Occipital lobe (tissue), 1 donor: ENCODE measurements at regions not wholly inside any gene's neighbourhood (a gene's known extent, or its start where the extent isn't known, plus 50 kb on each side); places are given as distances from the start of the nearest gene placed in this dataset.
"Not testable (repeated sequence)": the region's sequence is repeated elsewhere in the genome, so short reads cannot be mapped to it uniquely, and the experiment has no call there.

Experiments
- DNase-seq: peaks from one replicate; lab custom pipeline; 2025; lab: John Stamatoyannopoulos, UW

DNA sequence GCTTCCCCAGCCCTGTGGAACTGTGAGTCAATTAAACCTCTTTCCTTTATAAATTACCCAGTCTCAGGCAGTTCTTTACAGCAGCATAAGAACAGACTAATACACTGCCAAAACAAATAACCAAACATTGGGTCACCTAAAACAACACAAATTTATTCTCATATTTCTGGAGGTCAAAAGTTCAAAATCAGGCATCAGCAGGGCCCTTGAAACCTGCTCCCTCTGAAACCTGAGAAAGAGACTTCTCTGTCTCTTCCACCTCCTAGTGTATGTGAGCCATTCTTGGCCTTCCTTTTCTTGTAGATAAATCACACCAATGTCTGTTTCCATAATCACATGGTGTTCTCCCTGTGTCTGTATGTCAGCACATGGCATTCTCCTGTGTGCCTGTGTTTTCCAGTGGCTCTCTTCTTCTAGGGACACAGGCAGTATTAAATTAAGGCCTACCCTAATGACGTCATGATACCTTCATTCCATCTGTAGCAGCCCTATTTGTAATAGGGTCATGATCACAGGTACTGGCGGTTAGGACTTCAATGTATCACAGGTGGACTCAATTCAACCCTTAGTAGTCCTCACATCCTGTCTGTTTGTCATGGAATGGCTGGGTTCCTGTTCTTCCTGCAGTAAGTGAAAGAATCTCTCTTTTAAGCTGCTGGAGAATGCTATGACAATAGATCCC, 147.3 kb upstream of the CLNK start:
- DNase-seq, result no peak

DNA sequence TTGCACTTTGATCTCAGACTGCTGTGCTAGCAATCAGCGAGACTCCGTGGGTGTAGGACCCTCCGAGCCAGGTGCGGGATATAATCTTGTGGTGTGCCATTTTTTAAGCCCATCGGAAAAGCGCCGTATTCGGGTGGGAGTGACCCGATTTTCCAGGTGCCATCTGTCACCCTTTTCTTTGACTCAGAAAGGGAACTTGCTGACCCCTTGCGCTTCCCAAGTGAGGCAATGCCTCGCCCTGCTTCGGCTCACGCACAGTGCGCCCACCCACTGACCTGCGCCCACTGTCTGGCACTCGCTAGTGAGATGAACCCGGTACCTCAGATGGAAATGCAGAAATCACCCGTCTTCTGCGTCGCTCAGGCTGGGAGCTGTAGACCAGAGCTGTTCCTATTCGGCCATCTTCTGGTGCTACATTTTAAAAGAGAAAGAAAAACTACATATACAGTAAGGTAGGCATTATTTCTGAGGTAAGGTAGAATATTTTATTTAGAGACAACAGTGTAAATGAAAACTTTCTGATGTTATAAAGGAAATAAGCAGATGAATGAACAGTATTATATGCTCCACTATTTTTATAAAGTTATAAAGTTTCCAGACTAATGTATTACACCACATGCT, 144.5 kb upstream of the CLNK start:
- not testable (repeated sequence) for DNase-seq

DNA sequence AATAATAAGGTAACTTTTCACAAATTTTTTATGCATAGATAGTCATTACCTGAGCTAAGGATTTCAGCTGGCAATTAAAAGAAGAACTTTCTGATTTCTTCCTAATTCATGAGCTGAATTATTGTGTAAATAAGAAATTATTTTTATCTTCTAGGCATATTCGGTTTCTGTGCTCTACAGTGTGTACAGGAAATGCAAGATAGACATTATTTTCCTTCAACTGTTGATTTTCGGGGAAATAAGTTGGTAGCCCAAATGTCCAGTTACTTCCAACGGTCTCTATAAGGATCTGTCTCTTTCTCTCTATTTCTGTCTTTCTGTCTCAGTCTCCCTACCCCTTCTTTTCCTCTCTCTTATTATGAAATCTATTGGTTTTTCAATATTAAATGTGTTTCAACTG, 137.3 kb upstream of the CLNK start:
- no peak for DNase-seq

DNA sequence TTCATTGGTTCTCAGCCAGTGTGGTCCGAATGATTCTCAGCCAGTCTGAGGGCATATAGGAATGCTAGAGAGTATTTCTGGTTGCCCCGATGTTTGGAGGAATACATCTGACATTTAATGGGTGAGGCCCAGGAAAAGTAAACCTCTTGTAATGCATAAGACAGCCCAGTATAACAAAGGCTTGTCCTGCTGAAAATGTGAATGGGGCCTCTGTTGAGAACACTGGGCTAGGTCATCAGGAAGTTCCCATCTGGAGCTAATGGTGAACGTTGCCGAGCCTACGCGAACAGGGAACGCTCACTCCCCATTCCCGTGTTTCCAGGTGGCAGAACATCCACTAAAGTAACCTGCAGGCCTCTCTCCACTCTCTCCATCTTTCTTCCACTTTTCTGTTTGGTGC, 132.0 kb upstream of the CLNK start:
- no peak for DNase-seq

DNA sequence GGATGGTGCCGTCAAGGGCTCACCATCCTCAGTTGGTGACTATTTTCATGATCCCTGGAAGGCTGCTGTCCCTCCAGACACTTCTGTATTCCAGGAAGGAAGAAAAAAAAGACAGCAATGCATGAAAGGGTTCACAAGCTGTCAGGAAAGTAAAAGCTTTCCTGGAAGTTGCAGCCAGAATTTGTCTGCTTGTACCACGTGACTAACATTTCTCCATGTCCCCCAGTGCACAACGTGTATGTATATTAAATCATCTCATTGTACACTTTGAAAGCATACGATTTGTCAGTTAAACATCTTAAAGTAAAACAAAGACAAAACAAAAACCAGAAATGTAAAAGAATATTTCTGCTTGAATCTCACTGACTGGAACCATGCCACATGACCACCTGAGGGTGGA, 127.4 kb upstream of the CLNK start:
- no peak for DNase-seq

DNA sequence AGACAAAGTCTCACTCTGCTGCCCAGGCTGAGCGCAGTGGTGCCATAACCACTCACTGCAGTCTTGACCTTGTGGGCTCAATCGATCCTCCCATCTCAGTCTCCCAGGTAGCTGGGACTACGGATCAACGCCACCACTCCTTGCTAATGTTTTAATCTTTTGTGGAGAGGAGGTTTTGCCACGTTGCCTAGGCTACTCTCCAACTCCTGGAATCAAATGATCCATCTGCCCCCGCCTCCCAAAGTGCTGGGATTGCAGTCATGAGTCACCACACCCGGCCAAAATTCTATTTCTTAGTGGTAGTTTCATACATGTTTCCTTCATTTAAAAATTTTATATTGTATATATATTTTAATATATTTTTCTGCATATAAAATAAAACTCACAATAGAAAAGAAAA, 125.8 kb upstream of the CLNK start:
- no peak for DNase-seq

DNA sequence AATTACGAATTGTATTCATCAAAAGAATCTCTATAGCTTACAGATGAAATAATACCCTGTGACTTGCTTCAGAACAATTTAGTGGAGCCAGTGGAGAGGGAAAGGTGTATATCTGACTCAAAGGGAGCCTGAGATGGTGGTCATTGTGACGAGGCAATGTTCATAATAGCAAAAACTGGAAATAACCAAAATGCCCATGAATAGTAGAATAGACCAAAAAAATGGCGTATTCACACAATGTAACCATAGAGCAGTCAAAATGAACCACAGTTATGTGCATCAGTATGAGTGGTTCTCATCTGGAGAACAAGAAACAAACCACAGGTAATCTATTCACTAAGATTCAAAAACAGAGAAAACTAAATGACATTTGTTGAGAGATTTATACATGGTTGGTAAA, 125.3 kb upstream of the CLNK start:
- no peak for DNase-seq

DNA sequence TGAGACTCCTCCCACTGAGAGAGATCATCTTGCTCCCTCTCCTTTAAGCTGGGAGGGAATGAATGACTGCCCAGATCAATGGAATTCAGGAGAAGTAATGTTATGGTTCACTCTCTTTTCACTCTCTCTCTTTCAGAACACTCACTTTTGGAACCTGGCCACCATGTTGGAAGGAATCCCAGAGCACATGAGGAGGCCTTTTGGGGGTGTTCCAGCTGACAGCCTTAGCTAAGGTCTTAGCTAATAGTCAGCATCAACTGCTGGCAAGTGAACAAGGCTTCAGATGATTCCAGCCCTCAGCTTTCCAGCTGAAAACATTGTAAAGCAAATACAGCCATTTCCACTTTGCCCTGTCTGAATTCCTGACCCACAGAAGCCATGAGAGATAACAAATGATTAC, 124.0 kb upstream of the CLNK start:
- DNase-seq, result peak; percentile 22

DNA sequence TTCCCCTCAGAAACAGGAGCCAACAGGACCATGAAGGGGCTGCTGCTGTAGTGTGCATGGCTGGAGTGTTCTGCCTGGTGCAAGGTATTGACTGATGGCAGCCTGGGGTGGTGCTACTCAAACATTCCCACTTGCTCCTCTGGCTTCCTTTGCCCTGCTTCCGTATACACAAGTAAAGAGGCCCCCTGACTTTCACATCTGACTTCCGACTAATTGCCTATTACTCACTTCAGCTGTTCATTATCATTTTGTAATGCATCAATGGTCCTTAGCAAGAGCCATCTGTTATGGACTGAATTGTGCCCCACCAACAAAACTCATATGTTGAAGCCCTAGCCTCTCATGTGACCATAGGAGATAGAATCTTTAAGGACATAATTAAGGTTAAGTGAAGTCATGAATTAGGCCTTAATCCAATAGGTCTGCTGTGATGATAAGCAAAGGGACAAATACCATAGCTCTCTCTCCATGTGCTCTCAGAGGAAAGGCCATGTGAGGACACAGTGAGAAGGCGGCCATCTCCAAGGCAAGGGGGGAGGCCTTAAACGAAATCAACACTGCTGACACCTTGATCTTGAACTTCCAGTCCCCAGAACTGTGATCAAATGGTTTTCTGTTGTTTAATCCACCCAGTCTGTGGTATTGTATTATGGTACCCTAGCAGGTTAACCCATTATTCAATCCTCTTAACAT, 122.5 kb upstream of the CLNK start:
- no peak for DNase-seq

DNA sequence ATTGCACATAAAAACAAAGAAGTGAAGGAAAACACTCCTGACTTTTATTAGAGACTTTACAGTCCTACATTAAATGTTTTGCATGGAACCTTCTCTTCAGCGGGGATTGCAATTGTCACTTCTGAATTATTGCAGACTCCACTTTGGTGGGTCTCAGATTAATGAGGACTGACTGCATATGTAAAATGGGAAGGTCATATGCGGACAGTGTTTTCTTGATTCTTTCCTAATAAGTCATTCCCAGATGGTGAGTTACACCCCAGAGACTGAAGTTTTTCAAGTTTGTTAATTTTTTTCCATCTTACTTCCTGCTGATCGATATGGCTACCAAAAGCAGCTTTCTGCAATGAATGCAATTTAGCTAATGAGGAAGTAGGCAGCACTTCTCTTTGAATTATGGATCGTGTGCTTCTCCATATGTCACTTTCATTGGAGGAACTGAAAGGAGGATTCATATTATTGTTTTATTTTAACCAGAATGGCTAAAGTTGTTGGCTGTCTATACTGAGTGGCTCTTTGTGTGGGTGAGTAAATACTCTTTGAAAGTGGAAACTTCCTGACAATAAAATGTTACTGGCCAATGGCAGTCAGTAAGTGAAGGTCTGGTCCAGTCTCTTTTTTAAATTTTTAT, 119.3 kb upstream of the CLNK start:
- DNase-seq, result no peak

DNA sequence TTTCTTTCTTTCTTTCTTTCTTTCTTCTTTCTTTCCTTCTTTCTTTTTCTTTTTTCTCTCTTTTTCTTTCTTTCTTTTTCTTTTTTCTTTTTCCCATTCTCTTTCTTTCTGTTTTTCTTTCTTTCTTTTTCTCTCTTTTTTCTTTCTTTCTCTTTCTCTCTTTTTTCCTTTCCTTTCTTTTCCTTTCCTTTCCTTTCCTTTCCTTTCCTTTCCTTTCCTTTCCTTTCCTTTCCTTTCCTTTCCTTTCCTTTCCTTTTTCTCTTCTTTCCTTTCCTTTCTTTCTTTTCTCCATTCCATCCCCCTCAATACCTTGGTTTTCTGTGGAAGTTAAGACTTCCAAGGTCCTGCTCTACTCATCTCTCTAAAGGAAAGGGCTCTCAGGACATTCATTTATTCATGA, 102.8 kb upstream of the CLNK start:
- DNase-seq, result no peak

DNA sequence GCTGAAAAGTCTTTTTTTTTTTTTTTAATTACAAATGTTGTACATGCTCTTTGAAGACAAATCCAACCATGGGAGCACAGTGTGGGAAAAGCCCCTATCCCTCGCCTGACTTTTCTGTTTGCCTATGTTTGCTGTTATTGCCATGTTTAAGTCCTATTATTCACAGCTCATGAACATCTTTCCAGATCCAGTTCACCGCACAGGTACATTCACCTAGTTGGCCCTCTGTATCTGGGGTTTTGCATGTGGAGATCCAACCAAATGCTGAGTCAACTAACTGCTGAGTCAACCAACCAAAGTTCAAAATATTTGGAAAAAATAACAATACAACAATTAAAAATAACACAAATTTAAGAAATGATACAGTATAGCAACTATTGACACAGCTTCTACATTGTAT, 100.1 kb upstream of the CLNK start:
- DNase-seq, result no peak

DNA sequence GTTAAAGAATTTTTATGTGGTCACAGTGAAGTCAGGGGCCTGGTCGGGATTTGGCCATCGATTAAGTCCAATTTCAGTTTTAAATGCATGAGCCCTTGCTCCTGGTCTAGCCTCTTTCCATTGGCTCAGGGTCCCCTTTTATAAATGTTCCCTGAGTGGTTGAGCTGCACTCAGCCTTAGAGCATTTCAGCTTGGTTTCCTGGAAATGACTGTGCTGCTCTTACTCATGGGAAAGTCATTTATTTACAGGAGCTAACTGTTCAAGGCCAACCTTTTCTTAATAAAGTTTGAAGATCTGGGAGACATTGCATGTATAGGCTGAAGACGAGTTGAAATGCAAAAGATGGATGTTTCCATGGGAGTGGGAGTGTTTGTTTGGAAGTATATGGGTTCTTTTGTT, 98.8 kb upstream of the CLNK start:
- DNase-seq, result no peak

DNA sequence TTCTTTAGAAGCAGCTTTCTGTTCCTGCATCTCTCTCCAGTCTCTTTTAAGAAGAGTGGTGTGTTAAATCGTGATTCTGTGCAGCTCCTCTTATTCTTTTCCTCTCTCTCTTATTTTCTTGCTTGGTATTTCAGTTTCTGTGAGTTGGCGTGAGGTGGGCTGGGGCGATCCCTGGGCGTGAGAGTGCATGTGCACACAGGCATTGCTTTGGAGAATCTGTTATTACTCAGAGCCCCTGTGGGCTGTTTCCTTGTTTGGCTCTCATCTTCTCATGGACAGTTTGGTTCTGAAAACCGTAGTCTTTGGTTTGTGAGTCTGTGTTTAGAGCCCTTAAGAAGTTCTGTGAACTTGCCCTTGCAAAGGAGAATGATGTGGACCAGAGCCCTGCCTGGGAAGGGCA, 97.2 kb upstream of the CLNK start:
- no peak for DNase-seq

DNA sequence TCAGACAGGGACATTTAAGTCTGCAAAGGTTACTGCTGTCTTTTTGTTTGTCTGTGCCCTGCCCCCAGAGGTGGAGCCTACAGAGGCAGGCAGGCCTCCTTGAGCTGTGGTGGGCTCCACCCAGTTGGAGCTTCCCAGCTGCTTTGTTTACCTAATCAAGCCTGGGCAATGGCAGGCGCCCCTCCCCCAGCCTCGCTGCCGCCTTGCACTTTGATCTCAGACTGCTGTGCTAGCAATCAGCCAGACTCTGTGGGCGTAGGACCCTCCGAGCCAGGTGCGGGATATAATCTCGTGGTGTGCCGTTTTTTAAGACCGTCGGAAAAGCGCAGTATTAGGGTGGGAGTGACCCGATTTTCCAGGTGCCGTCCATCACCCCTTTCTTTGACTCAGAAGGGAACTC, 96.2 kb upstream of the CLNK start:
- not testable (repeated sequence) for DNase-seq

DNA sequence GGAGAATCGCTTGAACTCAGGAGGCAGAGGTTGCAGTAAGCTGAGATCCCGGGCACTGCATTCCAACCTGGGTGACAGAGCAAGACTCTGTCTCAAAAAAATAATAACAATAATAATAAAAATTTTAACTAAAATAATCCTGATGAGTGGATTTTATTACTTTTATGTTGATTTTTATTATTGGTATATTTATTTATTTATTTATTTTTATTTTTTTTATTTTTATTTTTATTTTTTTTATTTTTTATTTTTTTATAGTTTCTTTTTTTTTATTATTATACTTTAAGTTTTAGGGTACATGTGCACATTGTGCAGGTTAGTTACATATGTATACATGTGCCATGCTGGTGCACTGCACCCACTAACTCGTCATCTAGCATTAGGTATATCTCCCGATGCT, 90.6 kb upstream of the CLNK start:
- DNase-seq, result not testable (repeated sequence)

DNA sequence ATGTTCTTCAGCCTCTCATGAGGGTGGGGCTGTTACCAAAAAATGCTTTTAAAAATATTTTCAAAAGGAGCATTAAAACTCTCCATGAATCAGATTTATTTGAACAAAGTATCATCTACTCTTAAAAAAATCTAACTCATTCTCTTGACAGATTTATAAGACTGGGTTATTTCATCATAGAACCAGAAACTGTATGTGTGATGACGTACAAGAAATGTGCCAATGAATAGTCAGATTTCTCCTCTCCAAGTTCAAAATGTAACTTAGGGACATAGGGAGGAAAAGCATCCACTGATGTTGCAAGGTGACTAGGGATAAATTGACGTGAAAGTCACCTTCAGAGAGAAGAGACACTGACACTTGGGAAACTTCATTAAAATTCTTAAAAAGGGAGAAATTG, 89.1 kb upstream of the CLNK start:
- no peak for DNase-seq

DNA sequence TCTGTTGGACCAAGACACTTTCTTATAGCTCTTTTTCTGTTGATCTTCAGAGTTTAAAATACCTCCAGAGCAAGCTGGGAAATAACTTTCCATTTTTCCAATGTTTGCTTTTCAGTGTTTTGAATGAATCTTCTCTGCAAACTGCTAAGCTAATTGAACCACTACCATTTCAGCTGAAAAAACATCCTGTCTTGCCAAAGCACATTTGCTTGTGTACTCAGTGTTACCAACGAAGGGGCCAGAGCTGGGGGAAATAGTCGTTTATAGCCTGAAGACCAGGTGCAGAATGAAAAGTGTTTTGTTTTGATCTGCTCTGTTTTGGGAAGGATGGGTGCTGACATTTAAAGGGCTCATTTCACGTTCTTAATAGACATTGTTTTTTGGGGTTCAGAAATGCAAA, 88.4 kb upstream of the CLNK start:
- no peak for DNase-seq

DNA sequence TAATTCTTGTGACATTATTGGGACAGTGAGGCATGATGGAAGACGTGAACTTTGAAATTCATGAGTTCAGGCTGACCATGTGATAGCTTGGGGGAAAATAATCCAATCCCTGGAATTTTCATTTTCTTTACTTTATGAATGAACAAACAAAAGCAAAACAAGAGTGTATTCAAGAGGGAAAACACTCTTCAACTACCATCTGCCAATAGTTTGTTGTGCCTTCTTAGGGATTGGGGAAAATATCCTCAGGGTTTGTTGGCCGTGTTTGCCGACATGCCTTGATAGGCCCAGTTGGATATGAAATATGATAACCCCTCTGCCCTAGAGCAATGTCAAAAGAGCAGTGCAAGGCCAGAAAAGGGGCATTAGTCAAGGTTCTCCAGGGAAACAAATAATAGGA, 80.8 kb upstream of the CLNK start:
- DNase-seq, result no peak

DNA sequence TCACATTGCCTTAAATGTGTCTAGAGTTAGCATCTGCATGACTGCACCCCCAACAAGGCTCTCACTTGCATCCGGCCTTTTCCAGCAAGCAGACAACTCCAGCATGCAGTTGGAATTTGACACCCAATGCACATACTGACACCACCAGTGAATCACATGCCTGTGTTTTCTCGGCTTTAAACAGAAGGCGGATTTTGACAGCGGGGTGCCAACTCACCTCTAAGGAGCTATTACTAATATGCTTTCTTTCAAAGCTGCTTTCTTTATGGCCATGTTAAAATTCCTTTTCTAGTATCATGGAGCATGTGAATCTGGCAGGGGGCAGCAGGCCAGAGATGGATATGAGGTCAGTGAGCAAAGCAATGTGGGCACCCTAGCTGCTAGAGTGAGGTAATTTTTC, 78.0 kb upstream of the CLNK start:
- no peak for DNase-seq

DNA sequence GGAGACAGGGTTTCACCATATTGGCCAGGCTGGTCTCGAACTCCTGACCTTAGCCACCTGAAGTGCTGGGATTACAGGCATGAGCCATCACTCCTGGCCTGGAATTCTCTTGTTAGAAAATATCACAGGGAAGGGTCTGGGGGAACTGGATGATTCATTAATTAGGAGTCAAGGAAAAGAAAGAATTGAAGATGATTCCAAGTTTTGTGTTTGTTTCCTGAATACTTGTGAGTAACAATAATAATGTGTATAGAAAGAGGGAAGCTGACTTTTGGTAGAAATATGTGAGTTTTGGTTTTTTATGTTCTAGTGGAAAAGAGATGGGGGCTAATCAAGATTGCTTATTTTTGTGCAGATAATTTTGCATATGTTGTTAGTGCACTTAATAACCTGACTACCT, 77.3 kb upstream of the CLNK start:
- no peak for DNase-seq

DNA sequence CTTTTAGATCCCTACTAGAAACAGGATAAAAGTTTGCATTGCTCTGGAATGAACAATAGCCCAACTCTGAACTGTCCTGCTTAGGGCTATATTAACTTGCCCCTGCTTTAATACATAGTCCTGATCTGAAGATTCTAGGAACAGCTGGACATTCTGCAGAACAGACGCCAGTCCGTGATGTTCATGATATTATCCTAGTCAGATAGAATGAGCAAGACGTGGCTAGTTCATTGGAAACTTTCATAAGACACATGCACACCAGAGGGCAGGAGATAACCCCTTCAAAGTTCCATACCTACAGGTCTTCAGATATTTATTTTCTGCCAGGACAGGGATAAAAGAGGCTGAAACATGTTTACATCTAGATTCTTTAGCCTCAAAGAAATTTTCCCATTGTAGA, 75.5 kb upstream of the CLNK start:
- DNase-seq, result no peak

DNA sequence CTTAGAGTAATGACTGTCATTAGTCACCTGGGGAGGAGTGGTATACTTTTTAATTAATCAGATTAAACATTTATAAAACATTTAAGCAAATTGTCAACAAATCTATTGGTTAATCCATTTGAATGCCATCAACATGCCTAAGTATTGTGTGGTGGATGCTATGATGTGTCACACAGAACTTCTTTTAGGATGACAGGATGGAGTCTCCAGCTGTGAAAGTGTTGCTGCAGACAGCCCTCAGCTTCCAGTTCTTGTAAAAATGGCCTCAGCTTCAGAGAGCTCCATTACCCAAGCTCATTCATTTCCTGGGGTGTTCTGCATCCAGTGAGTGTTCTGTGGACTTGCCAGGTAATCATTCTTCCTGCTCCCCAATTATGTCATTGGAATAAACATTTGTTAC, 74.3 kb upstream of the CLNK start:
- DNase-seq, result no peak
